ENCODE measurements at regions not wholly inside any gene's neighbourhood (a gene's known extent, or its start where the extent isn't known, plus 50 kb on each side); places are given as distances from the start of the nearest gene placed in this dataset.

- H3K9me3 ChIP-seq: no peaks in the 10 kb centered on the region
- H3K4me1 ChIP-seq (ENCODE audit: control insufficient read depth in 1 of 2, insufficient read depth in 1 of 2, low read depth in 1 of 2, low read length in 1 of 2): no peaks in the 10 kb centered on the region
- TF ChIP-seq, protein P1, sequence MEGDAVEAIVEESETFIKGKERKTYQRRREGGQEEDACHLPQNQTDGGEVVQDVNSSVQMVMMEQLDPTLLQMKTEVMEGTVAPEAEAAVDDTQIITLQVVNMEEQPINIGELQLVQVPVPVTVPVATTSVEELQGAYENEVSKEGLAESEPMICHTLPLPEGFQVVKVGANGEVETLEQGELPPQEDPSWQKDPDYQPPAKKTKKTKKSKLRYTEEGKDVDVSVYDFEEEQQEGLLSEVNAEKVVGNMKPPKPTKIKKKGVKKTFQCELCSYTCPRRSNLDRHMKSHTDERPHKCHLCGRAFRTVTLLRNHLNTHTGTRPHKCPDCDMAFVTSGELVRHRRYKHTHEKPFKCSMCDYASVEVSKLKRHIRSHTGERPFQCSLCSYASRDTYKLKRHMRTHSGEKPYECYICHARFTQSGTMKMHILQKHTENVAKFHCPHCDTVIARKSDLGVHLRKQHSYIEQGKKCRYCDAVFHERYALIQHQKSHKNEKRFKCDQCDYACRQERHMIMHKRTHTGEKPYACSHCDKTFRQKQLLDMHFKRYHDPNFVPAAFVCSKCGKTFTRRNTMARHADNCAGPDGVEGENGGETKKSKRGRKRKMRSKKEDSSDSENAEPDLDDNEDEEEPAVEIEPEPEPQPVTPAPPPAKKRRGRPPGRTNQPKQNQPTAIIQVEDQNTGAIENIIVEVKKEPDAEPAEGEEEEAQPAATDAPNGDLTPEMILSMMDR (IDR thresholded peaks at IDR 0.05): no peak
- no peak overlapping the region for H3K27ac ChIP-seq
- H3K4me3 ChIP-seq (ENCODE audit: low read depth in 1 of 2, low read length in 1 of 2): no peak overlapping the region
- H3K27me3 ChIP-seq: peaks cover 4% of the 10 kb centered on the region
- H3K36me3 ChIP-seq: no peaks in the 10 kb centered on the region
These were observed 133.7 kb downstream of the DIRAS2 start for GRCh38 chr9:90508940-90509339.

GRCh38 chr9:90511711-90512110 lies 130.9 kb downstream of the DIRAS2 start:
- H3K4me3 ChIP-seq (ENCODE audit: low read depth in 1 of 2, low read length in 1 of 2): no peak overlapping the region
- no peak overlapping the region for H3K27ac ChIP-seq
- no peaks in the 10 kb centered on the region for H3K36me3 ChIP-seq
- H3K9me3 ChIP-seq: no peaks in the 10 kb centered on the region
- TF ChIP-seq, protein P1 (IDR thresholded peaks at IDR 0.05): no peak
- no peaks in the 10 kb centered on the region for H3K4me1 ChIP-seq (ENCODE audit: control insufficient read depth in 1 of 2, insufficient read depth in 1 of 2, low read depth in 1 of 2, low read length in 1 of 2)
- no peaks in the 10 kb centered on the region for H3K27me3 ChIP-seq

GRCh38 chr9:90514877-90515276 lies 127.7 kb downstream of the DIRAS2 start:
- Histone ChIP-seq H3K4me3 (ENCODE audit: low read depth in 1 of 2, low read length in 1 of 2) (no peak overlapping the region), H3K27ac (no peak overlapping the region), H3K4me1 (ENCODE audit: control insufficient read depth in 1 of 2, insufficient read depth in 1 of 2, low read depth in 1 of 2, low read length in 1 of 2) (no peaks in the 10 kb centered on the region), H3K27me3 (no peaks in the 10 kb centered on the region), H3K9me3 (no peaks in the 10 kb centered on the region), H3K36me3 (no peaks in the 10 kb centered on the region)
- TF ChIP-seq, protein P1 (IDR thresholded peaks at IDR 0.05): no peak

DNA sequence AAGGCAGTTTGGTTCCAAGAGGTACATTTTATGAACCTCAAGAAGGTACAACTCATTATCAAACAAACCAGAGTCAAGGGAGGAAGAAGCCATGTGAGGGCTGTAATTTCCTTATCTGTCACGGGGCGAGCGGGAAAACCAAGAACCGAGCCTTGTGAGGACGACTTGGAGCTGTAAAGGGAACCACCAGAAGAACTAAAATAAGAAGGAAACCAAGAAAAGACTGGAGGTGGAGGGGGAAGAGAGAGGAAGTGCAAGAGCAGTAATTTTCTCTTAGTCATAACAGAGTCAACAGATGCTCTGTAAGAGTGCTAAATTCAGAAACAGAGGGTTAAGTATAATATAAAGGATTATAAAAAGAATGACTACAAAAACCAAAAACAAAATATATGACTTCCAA lies 127.1 kb downstream of the DIRAS2 start:
- no peaks in the 10 kb centered on the region for H3K9me3 ChIP-seq
- H3K4me3 ChIP-seq (ENCODE audit: low read depth in 1 of 2, low read length in 1 of 2): no peak overlapping the region
- TF ChIP-seq, protein P1 (IDR thresholded peaks at IDR 0.05): no peak
- H3K36me3 ChIP-seq: no peaks in the 10 kb centered on the region
- no peak overlapping the region for H3K27ac ChIP-seq
- H3K27me3 ChIP-seq: no peaks in the 10 kb centered on the region
- no peaks in the 10 kb centered on the region for H3K4me1 ChIP-seq (ENCODE audit: control insufficient read depth in 1 of 2, insufficient read depth in 1 of 2, low read depth in 1 of 2, low read length in 1 of 2)

DNA sequence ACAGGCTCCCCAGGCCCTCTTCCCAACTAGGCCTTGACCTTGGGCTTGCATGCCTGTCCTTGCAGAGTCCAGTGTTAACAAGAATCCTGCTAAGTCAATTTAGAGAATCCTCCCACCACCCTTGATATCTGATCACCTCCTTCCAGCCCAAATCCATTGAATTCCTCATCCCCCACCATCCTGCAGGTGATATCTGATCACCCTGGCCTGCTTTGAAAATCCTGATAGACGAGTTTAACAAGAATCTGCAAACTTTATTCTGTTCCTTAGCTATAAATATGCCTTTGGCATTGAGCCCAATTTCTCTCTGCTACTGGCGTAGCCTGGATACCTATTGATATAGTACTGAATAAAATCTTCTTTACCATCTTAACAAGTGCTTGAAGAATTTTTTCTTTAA lies 125.5 kb downstream of the DIRAS2 start:
- peaks cover under 1% of the 10 kb centered on the region for H3K27me3 ChIP-seq
- no peaks in the 10 kb centered on the region for H3K9me3 ChIP-seq
- TF ChIP-seq, protein P1 (IDR thresholded peaks at IDR 0.05): no peak
- H3K4me1 ChIP-seq (ENCODE audit: control insufficient read depth in 1 of 2, insufficient read depth in 1 of 2, low read depth in 1 of 2, low read length in 1 of 2): no peaks in the 10 kb centered on the region
- H3K27ac ChIP-seq: no peak overlapping the region
- H3K36me3 ChIP-seq: no peaks in the 10 kb centered on the region
- no peak overlapping the region for H3K4me3 ChIP-seq (ENCODE audit: low read depth in 1 of 2, low read length in 1 of 2)

Measured in neutrophil (primary cell).